DND-41 (cell line): ENCODE measurements at regions not wholly inside any gene's neighbourhood (a gene's known extent, or its start where the extent isn't known, plus 50 kb on each side); places are given as distances from the start of the nearest gene placed in this dataset.
"Not testable (repeated sequence)": the region's sequence is repeated elsewhere in the genome, so short reads cannot be mapped to it uniquely, and the experiment has no call there.

ENCODE experiments used
- ATAC-seq: fragments of 200-7000 bp; cut with Tn5 transposase; 3 replicates; pipeline ENCODE4 v1.9.1; 2021; ENCODE audit warnings: low read depth; ENCODE audit not compliant: insufficient read depth
- DNase-seq: peaks from one replicate; pipeline ENCODE4 v3.0.0-alpha.2; 2020
- H2AFZ ChIP-seq: 2 replicates; pipeline ENCODE4 v1.6.0; 2012; ENCODE audit warnings: low read depth, low read length
- H3K27ac ChIP-seq: 2 replicates; pipeline ENCODE4 v1.5.1; 2012; ENCODE audit warnings: low read length, inconsistent platforms
- H3K27me3 ChIP-seq: fragments of 200-600 bp; sonication (generic); 2 replicates; pipeline ENCODE4 v1.6.0; 2012; ENCODE audit warnings: low read length, mild to moderate bottlenecking, inconsistent platforms; ENCODE audit not compliant: insufficient read depth, poor library complexity
- H3K36me3 ChIP-seq: 2 replicates; pipeline ENCODE4 v1.5.1; 2012; ENCODE audit warnings: low read length, inconsistent platforms; ENCODE audit not compliant: insufficient read depth
- H3K4me1 ChIP-seq: 2 replicates; pipeline ENCODE4 v1.5.1; 2012; ENCODE audit warnings: mild to moderate bottlenecking, low read length; ENCODE audit not compliant: insufficient read depth
- H3K4me2 ChIP-seq: 2 replicates; pipeline ENCODE4 v1.6.0; 2012; ENCODE audit warnings: mild to moderate bottlenecking, moderate library complexity, low read length, inconsistent platforms; ENCODE audit not compliant: insufficient read depth
- H3K4me3 ChIP-seq, 2 experiments: fragments of 200-600 bp in 1 of 2; shearing (Covaris generic) in 1 of 2; 2 replicates each; pipeline ENCODE4 v1.5.1; 2012 to 2016; ENCODE audit warnings: inconsistent platforms in 2 of 2, low read length in 2 of 2, mild to moderate bottlenecking in 2 of 2, low read depth in 1 of 2, moderate library complexity in 1 of 2
- H3K79me2 ChIP-seq: 2 replicates; pipeline ENCODE4 v1.6.0; 2012; ENCODE audit warnings: low read length, inconsistent platforms; ENCODE audit not compliant: insufficient read depth
- H3K9ac ChIP-seq: 2 replicates; pipeline ENCODE4 v1.6.0; 2012; ENCODE audit warnings: low read depth, mild to moderate bottlenecking, inconsistent platforms, low read length, moderate library complexity
- H3K9me3 ChIP-seq: 2 replicates; pipeline ENCODE4 v1.5.1; 2012; ENCODE audit warnings: low read length, moderate library complexity, mild to moderate bottlenecking, inconsistent platforms; ENCODE audit not compliant: insufficient read depth, severe bottlenecking
- H4K20me1 ChIP-seq: 2 replicates; pipeline ENCODE4 v1.6.0; 2012; ENCODE audit warnings: low read length; ENCODE audit not compliant: insufficient read depth
- CTCF ChIP-seq: IDR thresholded peaks from 2 replicates; pipeline ENCODE4 v1.5.1; 2012; ENCODE audit warnings: borderline replicate concordance, low read length, moderate library complexity, mild to moderate bottlenecking; ENCODE audit not compliant: poor library complexity, severe bottlenecking; ENCODE audit errors: extremely low read depth
- EZH2 ChIP-seq: IDR thresholded peaks from 3 replicates; pipeline ENCODE4 v1.6.1; 2012; ENCODE audit warnings: borderline replicate concordance, low read depth, mild to moderate bottlenecking, moderate library complexity, low read length, inconsistent platforms; ENCODE audit not compliant: severe bottlenecking

- Histone ChIP-seq H4K20me1 (no peaks in the 10 kb centered on the region), H3K9me3 (no peaks in the 10 kb centered on the region), H3K4me3 (no peak overlapping the region), H2AFZ (no peak overlapping the region), H3K9ac (no peak overlapping the region), H3K27me3 (no peaks in the 10 kb centered on the region), H3K36me3 (no peaks in the 10 kb centered on the region), H3K79me2 (no peaks in the 10 kb centered on the region), H3K4me1 (no peaks in the 10 kb centered on the region), H3K4me2 (no peak overlapping the region), H3K27ac (no peak overlapping the region)
- no peak for ATAC-seq
- TF ChIP-seq EZH2, result no peak
- TF ChIP-seq CTCF, result no peak
- DNase-seq, result no peak
Measured at GRCh38 chr7:91571601-91572000, 307.4 kb downstream of the FZD1 start.

- no peaks in the 10 kb centered on the region for H4K20me1 ChIP-seq
- TF ChIP-seq EZH2 (no peak), CTCF (no peak)
- DNase-seq, result no peak
- no peak overlapping the region for H2AFZ ChIP-seq
- no peak for ATAC-seq
- H3K4me2 ChIP-seq, result no peak overlapping the region
- no peak overlapping the region for H3K9ac ChIP-seq
- H3K27me3 ChIP-seq, result no peaks in the 10 kb centered on the region
- no peaks in the 10 kb centered on the region for H3K79me2 ChIP-seq
- no peak overlapping the region for H3K4me3 ChIP-seq
- H3K9me3 ChIP-seq, result no peaks in the 10 kb centered on the region
- H3K36me3 ChIP-seq, result no peaks in the 10 kb centered on the region
- no peak overlapping the region for H3K27ac ChIP-seq
- no peaks in the 10 kb centered on the region for H3K4me1 ChIP-seq
Measured at GRCh38 chr7:91573405-91573804, 307.1 kb downstream of the MTERF1 start.

GRCh38 chr7:91576459-91576858 lies 304.0 kb downstream of the MTERF1 start:
- not testable (repeated sequence) for H3K4me2 ChIP-seq, H3K27ac ChIP-seq, H3K36me3 ChIP-seq, H3K9me3 ChIP-seq, H3K9ac ChIP-seq, H4K20me1 ChIP-seq, ATAC-seq, DNase-seq, H3K79me2 ChIP-seq, H3K4me3 ChIP-seq, H2AFZ ChIP-seq, H3K4me1 ChIP-seq, H3K27me3 ChIP-seq

GRCh38 chr7:91579837-91580236 lies 300.7 kb downstream of the MTERF1 start:
- no peak overlapping the region for H3K4me2 ChIP-seq
- H3K9ac ChIP-seq, result no peak overlapping the region
- no peak overlapping the region for H3K4me3 ChIP-seq
- TF ChIP-seq EZH2 (no peak), CTCF (no peak)
- H3K79me2 ChIP-seq, result no peaks in the 10 kb centered on the region
- no peaks in the 10 kb centered on the region for H3K9me3 ChIP-seq
- H3K27me3 ChIP-seq, result no peaks in the 10 kb centered on the region
- ATAC-seq, result no peak
- DNase-seq, result no peak
- no peak overlapping the region for H3K27ac ChIP-seq
- H3K4me1 ChIP-seq, result no peaks in the 10 kb centered on the region
- H3K36me3 ChIP-seq, result no peaks in the 10 kb centered on the region
- H4K20me1 ChIP-seq, result no peaks in the 10 kb centered on the region
- H2AFZ ChIP-seq, result no peak overlapping the region
